ENCODE measurements at regions not wholly inside any gene's neighbourhood (a gene's known extent, or its start where the extent isn't known, plus 50 kb on each side); places are given as distances from the start of the nearest gene placed in this dataset.

DNA sequence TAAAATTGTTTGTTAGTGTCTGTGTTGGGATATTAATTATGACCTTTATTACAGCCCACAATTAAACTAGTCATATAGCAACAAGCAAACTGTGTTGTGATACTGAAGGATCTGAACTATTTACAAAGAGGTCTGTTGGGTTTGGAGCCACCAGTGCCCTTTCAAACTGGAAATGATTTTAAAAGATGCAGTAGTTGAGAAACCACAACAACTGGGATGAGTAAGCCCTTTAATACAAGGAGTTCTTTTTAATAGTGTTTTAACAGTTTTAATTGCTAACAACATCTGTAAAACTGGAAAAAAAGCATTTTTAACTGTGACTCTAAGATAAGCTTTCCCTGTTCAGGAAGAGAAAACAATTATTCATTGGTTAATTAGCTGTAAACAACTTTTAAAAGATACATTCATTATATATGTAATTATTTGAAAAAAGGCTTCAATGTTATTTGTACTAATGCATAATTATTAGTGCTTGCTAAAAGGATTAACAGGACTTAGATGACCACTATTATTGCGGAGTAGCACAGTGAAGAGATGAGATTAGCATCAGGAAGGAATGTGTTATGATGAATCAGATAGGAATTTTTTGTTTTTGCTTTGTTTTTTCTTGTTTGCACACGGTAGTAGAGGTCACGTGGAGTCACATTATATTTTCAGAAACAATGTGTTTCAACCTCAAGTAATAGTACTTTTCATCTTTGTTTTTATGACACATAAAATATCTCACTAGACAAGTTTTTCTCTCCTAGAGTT, 392.7 kb upstream of the FANCL start:
- H2AFZ ChIP-seq (ENCODE audit: insufficient read depth, low read depth, low read length, poor library complexity, severe bottlenecking): no peak overlapping the region
- CTCF ChIA-PET: no interaction called here
- no peaks in the 10 kb centered on the region for H3K4me1 ChIP-seq (ENCODE audit: control insufficient read depth in 2 of 2, insufficient read depth in 2 of 2, low read length in 2 of 2)
- no peaks in the 10 kb centered on the region for H3K9me3 Mint-ChIP-seq (ENCODE audit: insufficient read depth)
- DNase-seq (no peak), ATAC-seq (ENCODE audit: low read depth) (no peak)
- H3K79me2 ChIP-seq (ENCODE audit: control insufficient read depth, insufficient read depth, low read length): no peaks in the 10 kb centered on the region
- H4K20me1 ChIP-seq (ENCODE audit: control insufficient read depth, insufficient read depth, low read length, poor library complexity, severe bottlenecking): no peaks in the 10 kb centered on the region
- H3K4me1 Mint-ChIP-seq: no peaks in the 10 kb centered on the region
- no peak overlapping the region for H3K4me2 ChIP-seq (replicated peaks; ENCODE audit: low read depth, low read length, poor library complexity, severe bottlenecking)
- H3K4me3 Mint-ChIP-seq: no peak overlapping the region
- no peak for TF ChIP-seq EZH2 (IDR thresholded peaks at IDR 0.05; ENCODE audit: borderline replicate concordance, insufficient read depth, low read depth, low read length, poor library complexity, severe bottlenecking)
- TF ChIP-seq, protein P1, sequence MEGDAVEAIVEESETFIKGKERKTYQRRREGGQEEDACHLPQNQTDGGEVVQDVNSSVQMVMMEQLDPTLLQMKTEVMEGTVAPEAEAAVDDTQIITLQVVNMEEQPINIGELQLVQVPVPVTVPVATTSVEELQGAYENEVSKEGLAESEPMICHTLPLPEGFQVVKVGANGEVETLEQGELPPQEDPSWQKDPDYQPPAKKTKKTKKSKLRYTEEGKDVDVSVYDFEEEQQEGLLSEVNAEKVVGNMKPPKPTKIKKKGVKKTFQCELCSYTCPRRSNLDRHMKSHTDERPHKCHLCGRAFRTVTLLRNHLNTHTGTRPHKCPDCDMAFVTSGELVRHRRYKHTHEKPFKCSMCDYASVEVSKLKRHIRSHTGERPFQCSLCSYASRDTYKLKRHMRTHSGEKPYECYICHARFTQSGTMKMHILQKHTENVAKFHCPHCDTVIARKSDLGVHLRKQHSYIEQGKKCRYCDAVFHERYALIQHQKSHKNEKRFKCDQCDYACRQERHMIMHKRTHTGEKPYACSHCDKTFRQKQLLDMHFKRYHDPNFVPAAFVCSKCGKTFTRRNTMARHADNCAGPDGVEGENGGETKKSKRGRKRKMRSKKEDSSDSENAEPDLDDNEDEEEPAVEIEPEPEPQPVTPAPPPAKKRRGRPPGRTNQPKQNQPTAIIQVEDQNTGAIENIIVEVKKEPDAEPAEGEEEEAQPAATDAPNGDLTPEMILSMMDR (IDR thresholded peaks at IDR 0.05): no peak
- no peak overlapping the region for H3K4me3 ChIP-seq (ENCODE audit: control extremely low read depth in 1 of 5, extremely low read depth in 1 of 5, insufficient read depth in 1 of 5, low read depth in 2 of 5, low read length in 4 of 5)
- 80% methylated on average over 1 of the region's 3 CpGs for WGBS (ENCODE audit: insufficient coverage)
- H3K9me3 ChIP-seq (ENCODE audit: control extremely low read depth in 1 of 3, control insufficient read depth in 2 of 3, insufficient read depth in 1 of 3, low read length in 2 of 3): no peaks in the 10 kb centered on the region
- intact Hi-C loops (cut with micrococcal nuclease): no loop called here
- no peaks in the 10 kb centered on the region for H3K36me3 ChIP-seq (replicated peaks in 1 of 2; ENCODE audit: control extremely low read depth in 1 of 2, control insufficient read depth in 1 of 2, extremely low read depth in 1 of 2, insufficient read depth in 2 of 2, low read length in 1 of 2)
- POLR2A ChIA-PET: no interaction called here
- no peak overlapping the region for H3K9ac ChIP-seq (ENCODE audit: low read length)
- H3K27ac Mint-ChIP-seq: no peak overlapping the region
- H3K27me3 ChIP-seq (replicated peaks in 1 of 4; ENCODE audit: control extremely low read depth in 1 of 4, control insufficient read depth in 3 of 4, insufficient read depth in 4 of 4, low read length in 3 of 4): no peaks in the 10 kb centered on the region
- peaks cover 9% of the 10 kb centered on the region for H3K27me3 Mint-ChIP-seq
- no peak overlapping the region for H3K27ac ChIP-seq (ENCODE audit: low read length in 2 of 2)

DNA sequence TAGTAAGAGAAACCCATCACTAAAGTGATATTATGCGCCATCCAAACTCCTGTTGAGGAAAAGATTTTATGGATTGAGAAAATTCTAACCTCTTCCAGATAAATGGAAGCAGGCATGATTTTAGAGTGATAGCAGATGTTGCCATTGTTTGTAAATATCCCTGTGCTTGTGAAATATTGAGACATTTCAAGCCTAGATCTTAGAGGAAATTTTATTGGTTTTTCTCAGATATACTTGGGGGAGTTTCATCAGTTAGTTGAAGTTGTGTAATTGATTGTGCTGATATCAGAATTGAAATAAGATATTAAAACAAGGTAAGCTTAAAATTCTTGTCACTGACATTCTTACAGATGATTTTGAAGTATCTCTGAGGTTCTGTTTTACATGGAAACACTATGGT, 390.9 kb upstream of the FANCL start:
- H3K9me3 ChIP-seq (ENCODE audit: control extremely low read depth in 1 of 3, control insufficient read depth in 2 of 3, insufficient read depth in 1 of 3, low read length in 2 of 3): no peaks in the 10 kb centered on the region
- H4K20me1 ChIP-seq (ENCODE audit: control insufficient read depth, insufficient read depth, low read length, poor library complexity, severe bottlenecking): no peaks in the 10 kb centered on the region
- no peak overlapping the region for H3K9ac ChIP-seq (ENCODE audit: low read length)
- CTCF ChIA-PET: no interaction called here
- H3K4me3 ChIP-seq (ENCODE audit: control extremely low read depth in 1 of 5, extremely low read depth in 1 of 5, insufficient read depth in 1 of 5, low read depth in 2 of 5, low read length in 4 of 5): no peak overlapping the region
- H3K27me3 ChIP-seq (replicated peaks in 1 of 4; ENCODE audit: control extremely low read depth in 1 of 4, control insufficient read depth in 3 of 4, insufficient read depth in 4 of 4, low read length in 3 of 4): no peaks in the 10 kb centered on the region
- H3K27ac ChIP-seq (ENCODE audit: low read length in 2 of 2): no peak overlapping the region
- intact Hi-C loops (cut with micrococcal nuclease): no loop called here
- no CpG with 5 or more reads among the region's 1 CpG for whole genome bisulfite sequencing (ENCODE audit: insufficient coverage)
- ATAC-seq (ENCODE audit: low read depth) (no peak), DNase-seq (no peak)
- H3K27ac Mint-ChIP-seq: no peak overlapping the region
- H2AFZ ChIP-seq (ENCODE audit: insufficient read depth, low read depth, low read length, poor library complexity, severe bottlenecking): no peak overlapping the region
- no peaks in the 10 kb centered on the region for H3K9me3 Mint-ChIP-seq (ENCODE audit: insufficient read depth)
- no peak overlapping the region for H3K4me2 ChIP-seq (replicated peaks; ENCODE audit: low read depth, low read length, poor library complexity, severe bottlenecking)
- no peaks in the 10 kb centered on the region for H3K4me1 ChIP-seq (ENCODE audit: control insufficient read depth in 2 of 2, insufficient read depth in 2 of 2, low read length in 2 of 2)
- no peak for TF ChIP-seq EZH2 (IDR thresholded peaks at IDR 0.05; ENCODE audit: borderline replicate concordance, insufficient read depth, low read depth, low read length, poor library complexity, severe bottlenecking)
- TF ChIP-seq, protein P1 (IDR thresholded peaks at IDR 0.05): no peak
- no peaks in the 10 kb centered on the region for H3K36me3 ChIP-seq (replicated peaks in 1 of 2; ENCODE audit: control extremely low read depth in 1 of 2, control insufficient read depth in 1 of 2, extremely low read depth in 1 of 2, insufficient read depth in 2 of 2, low read length in 1 of 2)
- no peaks in the 10 kb centered on the region for H3K4me1 Mint-ChIP-seq
- H3K4me3 Mint-ChIP-seq: no peak overlapping the region
- no peaks in the 10 kb centered on the region for H3K79me2 ChIP-seq (ENCODE audit: control insufficient read depth, insufficient read depth, low read length)
- POLR2A ChIA-PET: no interaction called here
- peaks cover 8% of the 10 kb centered on the region for H3K27me3 Mint-ChIP-seq
